ENCODE measurements at regions not wholly inside any gene's neighbourhood (a gene's known extent, or its start where the extent isn't known, plus 50 kb on each side); places are given as distances from the start of the nearest gene placed in this dataset.

DNA sequence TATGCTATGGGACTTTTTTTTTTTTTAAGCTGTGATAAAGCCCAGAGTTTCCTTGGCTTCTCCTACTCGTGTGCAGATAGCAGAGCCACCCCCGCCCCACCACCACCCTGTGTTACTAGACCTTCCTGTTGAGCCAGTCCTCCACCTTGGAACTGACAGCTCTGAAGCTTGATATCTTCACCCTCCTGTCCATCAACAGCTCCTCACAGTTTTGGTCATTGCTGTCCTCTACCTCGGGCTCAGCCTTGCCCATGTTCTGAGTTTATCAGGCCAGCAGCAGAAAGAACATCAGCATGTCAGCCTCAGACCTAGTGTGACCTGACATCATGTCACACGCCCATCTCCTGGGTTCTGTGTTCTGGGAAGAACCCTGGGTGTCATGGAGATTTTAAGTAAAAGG lies 167.1 kb upstream of the RAI14 start:
- H4K20me1 ChIP-seq (ENCODE audit: insufficient read depth): no peaks in the 10 kb centered on the region
- TF ChIP-seq, protein P1, sequence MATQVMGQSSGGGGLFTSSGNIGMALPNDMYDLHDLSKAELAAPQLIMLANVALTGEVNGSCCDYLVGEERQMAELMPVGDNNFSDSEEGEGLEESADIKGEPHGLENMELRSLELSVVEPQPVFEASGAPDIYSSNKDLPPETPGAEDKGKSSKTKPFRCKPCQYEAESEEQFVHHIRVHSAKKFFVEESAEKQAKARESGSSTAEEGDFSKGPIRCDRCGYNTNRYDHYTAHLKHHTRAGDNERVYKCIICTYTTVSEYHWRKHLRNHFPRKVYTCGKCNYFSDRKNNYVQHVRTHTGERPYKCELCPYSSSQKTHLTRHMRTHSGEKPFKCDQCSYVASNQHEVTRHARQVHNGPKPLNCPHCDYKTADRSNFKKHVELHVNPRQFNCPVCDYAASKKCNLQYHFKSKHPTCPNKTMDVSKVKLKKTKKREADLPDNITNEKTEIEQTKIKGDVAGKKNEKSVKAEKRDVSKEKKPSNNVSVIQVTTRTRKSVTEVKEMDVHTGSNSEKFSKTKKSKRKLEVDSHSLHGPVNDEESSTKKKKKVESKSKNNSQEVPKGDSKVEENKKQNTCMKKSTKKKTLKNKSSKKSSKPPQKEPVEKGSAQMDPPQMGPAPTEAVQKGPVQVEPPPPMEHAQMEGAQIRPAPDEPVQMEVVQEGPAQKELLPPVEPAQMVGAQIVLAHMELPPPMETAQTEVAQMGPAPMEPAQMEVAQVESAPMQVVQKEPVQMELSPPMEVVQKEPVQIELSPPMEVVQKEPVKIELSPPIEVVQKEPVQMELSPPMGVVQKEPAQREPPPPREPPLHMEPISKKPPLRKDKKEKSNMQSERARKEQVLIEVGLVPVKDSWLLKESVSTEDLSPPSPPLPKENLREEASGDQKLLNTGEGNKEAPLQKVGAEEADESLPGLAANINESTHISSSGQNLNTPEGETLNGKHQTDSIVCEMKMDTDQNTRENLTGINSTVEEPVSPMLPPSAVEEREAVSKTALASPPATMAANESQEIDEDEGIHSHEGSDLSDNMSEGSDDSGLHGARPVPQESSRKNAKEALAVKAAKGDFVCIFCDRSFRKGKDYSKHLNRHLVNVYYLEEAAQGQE (IDR thresholded peaks at IDR 0.05; ENCODE audit: borderline replicate concordance): no peak
- TF ChIP-seq EP300 (conservative IDR thresholded peaks at IDR 0.05; ENCODE audit: poor library complexity, severe bottlenecking): no peak
- no peak for TF ChIP-seq EZH2 (IDR thresholded peaks at IDR 0.05; ENCODE audit: borderline replicate concordance, insufficient read depth, low read length, poor library complexity, severe bottlenecking)
- no peak for TF ChIP-seq TAF1 (IDR thresholded peaks at IDR 0.05; ENCODE audit: low read depth)
- no peak for TF ChIP-seq POLR2AphosphoS5 (IDR thresholded peaks at IDR 0.05)
- no peak for TF ChIP-seq RAD21 (conservative IDR thresholded peaks at IDR 0.05)
- no peak for TF ChIP-seq SMC3 (conservative IDR thresholded peaks at IDR 0.05; ENCODE audit: poor library complexity)
- TF ChIP-seq MXI1 (conservative IDR thresholded peaks at IDR 0.05; ENCODE audit: poor library complexity, severe bottlenecking): no peak
- TF ChIP-seq, protein P2, sequence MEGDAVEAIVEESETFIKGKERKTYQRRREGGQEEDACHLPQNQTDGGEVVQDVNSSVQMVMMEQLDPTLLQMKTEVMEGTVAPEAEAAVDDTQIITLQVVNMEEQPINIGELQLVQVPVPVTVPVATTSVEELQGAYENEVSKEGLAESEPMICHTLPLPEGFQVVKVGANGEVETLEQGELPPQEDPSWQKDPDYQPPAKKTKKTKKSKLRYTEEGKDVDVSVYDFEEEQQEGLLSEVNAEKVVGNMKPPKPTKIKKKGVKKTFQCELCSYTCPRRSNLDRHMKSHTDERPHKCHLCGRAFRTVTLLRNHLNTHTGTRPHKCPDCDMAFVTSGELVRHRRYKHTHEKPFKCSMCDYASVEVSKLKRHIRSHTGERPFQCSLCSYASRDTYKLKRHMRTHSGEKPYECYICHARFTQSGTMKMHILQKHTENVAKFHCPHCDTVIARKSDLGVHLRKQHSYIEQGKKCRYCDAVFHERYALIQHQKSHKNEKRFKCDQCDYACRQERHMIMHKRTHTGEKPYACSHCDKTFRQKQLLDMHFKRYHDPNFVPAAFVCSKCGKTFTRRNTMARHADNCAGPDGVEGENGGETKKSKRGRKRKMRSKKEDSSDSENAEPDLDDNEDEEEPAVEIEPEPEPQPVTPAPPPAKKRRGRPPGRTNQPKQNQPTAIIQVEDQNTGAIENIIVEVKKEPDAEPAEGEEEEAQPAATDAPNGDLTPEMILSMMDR (IDR thresholded peaks at IDR 0.05; ENCODE audit: poor library complexity, severe bottlenecking): no peak
- H3K79me2 ChIP-seq (replicated peaks; ENCODE audit: insufficient read depth, low read length): no peaks in the 10 kb centered on the region
- no peaks in the 10 kb centered on the region for H3F3A ChIP-seq (ENCODE audit: insufficient read depth, low read length, poor library complexity, severe bottlenecking)
- no peak overlapping the region for H2AFZ ChIP-seq (ENCODE audit: low read depth, low read length)
- no peak overlapping the region for H3K4me2 ChIP-seq (ENCODE audit: low read length)
- H3K27me3 ChIP-seq (ENCODE audit: insufficient read depth, low read depth, low read length): no peaks in the 10 kb centered on the region
- H3K9me2 ChIP-seq (ENCODE audit: insufficient read depth, low read length): no peaks in the 10 kb centered on the region
- no peak overlapping the region for H3K4me3 ChIP-seq (ENCODE audit: low read length)
- H3K27ac ChIP-seq (ENCODE audit: low read length): no peak overlapping the region
- H3K9ac ChIP-seq (ENCODE audit: low read length): no peak overlapping the region
- H3K36me3 ChIP-seq (ENCODE audit: insufficient read depth, low read length): no peaks in the 10 kb centered on the region
- H3K9me3 ChIP-seq (ENCODE audit: low read length): no peaks in the 10 kb centered on the region

DNA sequence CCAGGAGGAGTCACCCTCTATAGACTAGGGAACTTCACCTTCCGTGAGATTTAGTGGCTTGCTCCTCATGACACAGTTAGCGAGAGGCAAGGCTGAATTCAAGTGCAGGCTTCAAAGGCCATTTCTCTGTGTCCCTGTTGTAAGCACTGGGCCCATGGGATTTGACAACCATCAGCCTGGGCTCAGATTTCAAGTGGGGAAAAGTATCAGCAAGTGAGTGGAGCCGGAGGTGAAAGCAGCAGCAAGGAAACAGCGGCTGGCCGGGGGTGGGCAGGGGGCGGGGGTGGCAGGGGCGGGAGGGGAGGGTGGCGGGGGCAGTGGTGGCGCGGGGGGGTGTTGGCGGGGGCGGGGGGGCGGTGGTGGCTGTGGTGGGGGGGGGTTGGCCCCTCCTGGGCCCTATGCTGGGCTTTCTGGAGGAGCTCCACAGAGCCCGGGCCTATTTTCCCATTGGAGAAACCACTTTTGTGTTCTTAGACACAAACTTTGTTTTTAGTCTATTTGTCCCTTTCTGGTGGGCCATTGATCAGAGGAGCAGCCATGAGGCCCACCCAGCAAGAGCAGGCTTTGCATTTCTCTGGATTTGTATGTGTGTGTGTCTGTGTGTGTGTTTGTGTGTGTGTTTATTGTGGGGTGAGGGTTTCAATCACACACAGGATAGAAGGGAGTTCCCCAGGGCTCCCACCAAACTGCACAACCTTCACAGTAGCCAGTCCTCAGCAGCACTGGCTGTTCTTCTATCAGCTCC lies 165.4 kb upstream of the RAI14 start:
- Histone ChIP-seq H4K20me1 (ENCODE audit: insufficient read depth) (no peaks in the 10 kb centered on the region), H3K4me2 (ENCODE audit: low read length) (no peak overlapping the region), H3K9me2 (ENCODE audit: insufficient read depth, low read length) (no peaks in the 10 kb centered on the region), H3K4me3 (ENCODE audit: low read length) (no peak overlapping the region), H3K9ac (ENCODE audit: low read length) (no peak overlapping the region), H3F3A (ENCODE audit: insufficient read depth, low read length, poor library complexity, severe bottlenecking) (no peaks in the 10 kb centered on the region), H3K27me3 (ENCODE audit: insufficient read depth, low read depth, low read length) (no peaks in the 10 kb centered on the region), H3K36me3 (ENCODE audit: insufficient read depth, low read length) (no peaks in the 10 kb centered on the region), H3K27ac (ENCODE audit: low read length) (no peak overlapping the region), H3K79me2 (replicated peaks; ENCODE audit: insufficient read depth, low read length) (no peaks in the 10 kb centered on the region), H2AFZ (ENCODE audit: low read depth, low read length) (no peak overlapping the region), H3K9me3 (ENCODE audit: low read length) (no peaks in the 10 kb centered on the region)
- TF ChIP-seq, protein P1 (IDR thresholded peaks at IDR 0.05; ENCODE audit: borderline replicate concordance): no peak
- no peak for TF ChIP-seq EZH2 (IDR thresholded peaks at IDR 0.05; ENCODE audit: borderline replicate concordance, insufficient read depth, low read length, poor library complexity, severe bottlenecking)
- TF ChIP-seq TAF1 (IDR thresholded peaks at IDR 0.05; ENCODE audit: low read depth): no peak
- TF ChIP-seq SMC3 (conservative IDR thresholded peaks at IDR 0.05; ENCODE audit: poor library complexity): no peak
- no peak for TF ChIP-seq MXI1 (conservative IDR thresholded peaks at IDR 0.05; ENCODE audit: poor library complexity, severe bottlenecking)
- TF ChIP-seq POLR2AphosphoS5 (IDR thresholded peaks at IDR 0.05): no peak
- TF ChIP-seq, protein P2 (IDR thresholded peaks at IDR 0.05; ENCODE audit: poor library complexity, severe bottlenecking): no peak

Measured in neural cell (in vitro differentiated cells).